GM12874 (cell line): ENCODE measurements at regions not wholly inside any gene's neighbourhood (a gene's known extent, or its start where the extent isn't known, plus 50 kb on each side); places are given as distances from the start of the nearest gene placed in this dataset.

ENCODE experiments used
- CTCF ChIP-seq: IDR thresholded peaks from 2 replicates; pipeline ENCODE4 v1.5.1; 2011; ENCODE audit warnings: low read depth, mild to moderate bottlenecking, control low read depth, low read length, moderate library complexity; ENCODE audit not compliant: insufficient read depth

GRCh38 chr6:44665143-44665542 is 277.6 kb downstream of the CDC5L start:
- no peak for TF ChIP-seq CTCF

GRCh38 chr6:44665683-44666082 is 278.2 kb downstream of the CDC5L start:
- no peak for TF ChIP-seq CTCF

- TF ChIP-seq CTCF = no peak
Measured at GRCh38 chr6:44666324-44666723, 278.8 kb downstream of the CDC5L start.

GRCh38 chr6:44667226-44667625 is 279.7 kb downstream of the CDC5L start:
- no peak for TF ChIP-seq CTCF

GRCh38 chr6:44667668-44668390 is 280.3 kb downstream of the CDC5L start:
- peak; percentile 80 for TF ChIP-seq CTCF

GRCh38 chr6:44668391-44668930 is 281.0 kb downstream of the CDC5L start:
- TF ChIP-seq CTCF = no peak

- TF ChIP-seq CTCF = no peak
Measured at GRCh38 chr6:44668976-44669934, 281.7 kb downstream of the CDC5L start.
